SU-DHL-6 (cell line): ENCODE measurements at regions not wholly inside any gene's neighbourhood (a gene's known extent, or its start where the extent isn't known, plus 50 kb on each side); places are given as distances from the start of the nearest gene placed in this dataset.

Experiments
- H2AFZ ChIP-seq: fragments of 200-600 bp; sonication (generic); 2 replicates; pipeline ENCODE4 v1.6.1; 2014; ENCODE audit warnings: low read depth, mild to moderate bottlenecking, moderate library complexity, mixed read lengths, antibody characterized with exemption, low read length; ENCODE audit not compliant: severe bottlenecking
- H3F3A ChIP-seq: fragments of 200-600 bp; shearing (Covaris generic); 2 replicates; pipeline ENCODE4 v1.6.0; 2016; ENCODE audit warnings: antibody characterized with exemption, mild to moderate bottlenecking; ENCODE audit not compliant: insufficient read depth
- H3K27ac ChIP-seq: fragments of 200-600 bp; sonication (generic); 2 replicates; pipeline ENCODE4 v1.5.1; 2016; ENCODE audit warnings: low read depth, mild to moderate bottlenecking, low read length, moderate library complexity, mixed read lengths
- H3K27me3 ChIP-seq: fragments of 200-600 bp; sonication (generic), shearing (Covaris generic); 2 replicates; pipeline ENCODE4 v1.6.0; 2014; ENCODE audit warnings: mild to moderate bottlenecking, low read length
- H3K36me3 ChIP-seq: fragments of 200-600 bp; sonication (generic); 2 replicates; pipeline ENCODE4 v1.6.1; 2014; ENCODE audit warnings: mild to moderate bottlenecking, low read length, mixed read lengths
- H3K4me2 ChIP-seq: fragments of 300-600, 200-600 bp; shearing (Covaris generic), sonication (generic); 2 replicates; pipeline ENCODE4 v1.6.0; 2014; ENCODE audit warnings: low read length, low read depth, mild to moderate bottlenecking; ENCODE audit not compliant: poor library complexity, severe bottlenecking
- H3K4me3 ChIP-seq: fragments of 200-600 bp; sonication (generic); 2 replicates; pipeline ENCODE4 v1.5.1; 2014; ENCODE audit warnings: antibody characterized with exemption, low read length, mild to moderate bottlenecking, mixed read lengths; ENCODE audit not compliant: insufficient read depth, poor library complexity, severe bottlenecking
- H3K79me2 ChIP-seq: fragments of 200-600 bp; sonication (generic); 2 replicates; pipeline ENCODE4 v1.6.1; 2014; ENCODE audit warnings: mild to moderate bottlenecking, low read length, moderate library complexity; ENCODE audit not compliant: insufficient read depth
- H3K9ac ChIP-seq: fragments of 200-600 bp; sonication (generic); 2 replicates; pipeline ENCODE4 v1.7.0; 2014; ENCODE audit warnings: mild to moderate bottlenecking, low read length
- H3K9me2 ChIP-seq: fragments of 200-600 bp; sonication (generic); replicated peaks from 2 replicates; pipeline ENCODE4 v1.6.1; 2014; ENCODE audit warnings: low read length; ENCODE audit not compliant: insufficient read depth
- H3K9me3 ChIP-seq: fragments of 200-600 bp; sonication (generic); 2 replicates; pipeline ENCODE4 v1.6.1; 2014; ENCODE audit warnings: low read length, mixed read lengths; ENCODE audit not compliant: insufficient read depth
- H4K20me1 ChIP-seq: fragments of 200-600 bp; sonication (generic); 2 replicates; pipeline ENCODE4 v1.6.1; 2014; ENCODE audit warnings: low read depth, mild to moderate bottlenecking, antibody characterized with exemption, low read length, moderate library complexity, mixed read lengths
- CTCF ChIP-seq: fragments of 200-600 bp; sonication (generic); IDR thresholded peaks from one replicate; pipeline ENCODE4 v1.5.1; 2017; ENCODE audit warnings: antibody characterized with exemption, mild to moderate bottlenecking, low read length, moderate library complexity; ENCODE audit not compliant: insufficient read depth, poor library complexity, severe bottlenecking
- EZH2phosphoT487 ChIP-seq: fragments of 200-600 bp; sonication (generic), shearing (Covaris generic); conservative IDR thresholded peaks from 2 replicates; pipeline ENCODE4 v1.6.1; 2018; ENCODE audit warnings: mild to moderate bottlenecking, antibody characterized with exemption, low read length, moderate library complexity, mixed read lengths

- no peak overlapping the region for H2AFZ ChIP-seq
- no peak overlapping the region for H3K4me3 ChIP-seq
- H3K79me2 ChIP-seq, result no peaks in the 10 kb centered on the region
- no peaks in the 10 kb centered on the region for H3F3A ChIP-seq
- TF ChIP-seq EZH2phosphoT487 (no peak), CTCF (no peak)
- H3K9me2 ChIP-seq, result no peaks in the 10 kb centered on the region
- H3K4me2 ChIP-seq, result no peak overlapping the region
- H3K9ac ChIP-seq, result no peak overlapping the region
- no peaks in the 10 kb centered on the region for H3K27me3 ChIP-seq
- H3K27ac ChIP-seq, result no peak overlapping the region
- H3K36me3 ChIP-seq, result no peaks in the 10 kb centered on the region
- H3K9me3 ChIP-seq, result no peaks in the 10 kb centered on the region
- H4K20me1 ChIP-seq, result no peaks in the 10 kb centered on the region
Observed at GRCh38 chr2:11941201-11942177, 195.1 kb downstream of the LPIN1 start.

GRCh38 chr2:11942178-11942569, 195.7 kb downstream of the LPIN1 start:
- Histone ChIP-seq H3K9ac (no peak overlapping the region), H3K4me3 (no peak overlapping the region), H3K9me2 (no peaks in the 10 kb centered on the region), H2AFZ (no peak overlapping the region), H3K79me2 (no peaks in the 10 kb centered on the region), H3K27ac (no peak overlapping the region), H4K20me1 (no peaks in the 10 kb centered on the region), H3K9me3 (no peaks in the 10 kb centered on the region), H3K27me3 (no peaks in the 10 kb centered on the region), H3K36me3 (no peaks in the 10 kb centered on the region), H3K4me2 (no peak overlapping the region), H3F3A (no peaks in the 10 kb centered on the region)
- TF ChIP-seq EZH2phosphoT487, result no peak
- no peak for TF ChIP-seq CTCF

- Histone ChIP-seq H3K4me2 (no peak overlapping the region), H3K27ac (no peak overlapping the region)
- TF ChIP-seq CTCF, result no peak
- TF ChIP-seq EZH2phosphoT487, result no peak
Observed at GRCh38 chr2:11944311-11944710, 197.9 kb downstream of the LPIN1 start.

More at GRCh38 chr2:11944311-11944710, 197.9 kb downstream of the LPIN1 start:
- no peak overlapping the region for H2AFZ ChIP-seq
- no peaks in the 10 kb centered on the region for H3K36me3 ChIP-seq
- H3F3A ChIP-seq, result peaks cover 2% of the 10 kb centered on the region; the same call in 1 of the 2 replicates
- H3K79me2 ChIP-seq, result no peaks in the 10 kb centered on the region
- H3K4me3 ChIP-seq, result no peak overlapping the region
- no peaks in the 10 kb centered on the region for H3K27me3 ChIP-seq
- H3K9me3 ChIP-seq, result no peaks in the 10 kb centered on the region
- no peak overlapping the region for H3K9ac ChIP-seq
- no peaks in the 10 kb centered on the region for H3K9me2 ChIP-seq
- no peaks in the 10 kb centered on the region for H4K20me1 ChIP-seq
